Liver (tissue), 6 donors: ENCODE measurements at regions not wholly inside any gene's neighbourhood (a gene's known extent, or its start where the extent isn't known, plus 50 kb on each side); places are given as distances from the start of the nearest gene placed in this dataset.
"Not testable (repeated sequence)": the region's sequence is repeated elsewhere in the genome, so short reads cannot be mapped to it uniquely, and the experiment has no call there.

ENCODE experiments used
- DNase-seq: peaks from one replicate; pipeline ENCODE4 v3.0.0-alpha.2; 2017; ENCODE audit warnings: low spot score
- H3K27ac ChIP-seq, 2 donors: one replicate each; pipeline ENCODE4 v1.7.0; 2013; ENCODE audit warnings: inconsistent platforms in 2 of 2, low read length in 2 of 2, control low read depth in 1 of 2, low read depth in 1 of 2, mild to moderate bottlenecking in 1 of 2
- H3K27me3 ChIP-seq, 4 donors: one replicate each; pipeline versions ENCODE4 v1.6.1 to v1.7.0; 2013; ENCODE audit warnings: low read length in 3 of 4, inconsistent platforms in 1 of 4, mild to moderate bottlenecking in 1 of 4, moderate library complexity in 1 of 4; ENCODE audit not compliant: control insufficient read depth in 4 of 4, insufficient read depth in 4 of 4
- H3K36me3 ChIP-seq, 4 donors: one replicate each; pipeline versions ENCODE4 v1.6.1 to v1.7.0; 2013; ENCODE audit warnings: low read length in 3 of 4, mild to moderate bottlenecking in 3 of 4, low read depth in 1 of 4, moderate library complexity in 1 of 4; ENCODE audit not compliant: control insufficient read depth in 4 of 4, insufficient read depth in 3 of 4
- H3K4me1 ChIP-seq, 4 donors: one replicate each; pipeline versions ENCODE4 v1.6.1 to v1.7.0; 2013; ENCODE audit warnings: low read length in 3 of 4, mild to moderate bottlenecking in 3 of 4, moderate library complexity in 1 of 4; ENCODE audit not compliant: control insufficient read depth in 4 of 4, insufficient read depth in 4 of 4
- H3K4me3 ChIP-seq, 3 donors: one replicate each; pipeline versions ENCODE4 v1.6.1 to v1.7.0; 2013; ENCODE audit warnings: low read length in 3 of 3, control low read depth in 1 of 3, low read depth in 1 of 3, mild to moderate bottlenecking in 1 of 3
- H3K9ac ChIP-seq, 2 donors: one replicate each; pipeline ENCODE4 v1.7.0; 2013; ENCODE audit warnings: low read length in 2 of 2, mild to moderate bottlenecking in 2 of 2, moderate library complexity in 2 of 2, control low read depth in 1 of 2, low read depth in 1 of 2
- H3K9me3 ChIP-seq, 4 donors: one replicate each; pipeline versions ENCODE4 v1.6.1 to v1.7.0; 2013; ENCODE audit warnings: low read length in 3 of 4; ENCODE audit not compliant: control insufficient read depth in 4 of 4
- WGBS: extraction: QIAGEN DNeasy Blood & Tissue Kit; methylation state at CpG from one replicate; pipeline ENCODE4 v1.1.7; 2013; 5-methylcytosine and 5-hydroxymethylcytosine counted together
- donor health status: healthy.
- donor health status: healthy.
- donor health status: healthy.

- H3K27ac ChIP-seq, H3K4me3 ChIP-seq, H3K9me3 ChIP-seq, H3K27me3 ChIP-seq, DNase-seq, H3K4me1 ChIP-seq, H3K9ac ChIP-seq, H3K36me3 ChIP-seq: not testable (repeated sequence)
- WGBS, result 44% methylated on average over 10 of the region's 10 CpGs
Observed at GRCh38 chr22:12541412-12542170, 2986.4 kb upstream of the OR11H1 start.

- not testable (repeated sequence) for H3K27ac ChIP-seq, H3K27me3 ChIP-seq, DNase-seq, H3K4me3 ChIP-seq, H3K9ac ChIP-seq, H3K9me3 ChIP-seq, H3K4me1 ChIP-seq, H3K36me3 ChIP-seq
- WGBS, result 63% methylated on average over 5 of the region's 5 CpGs
Observed at GRCh38 chr22:12553366-12553765, 2974.6 kb upstream of the OR11H1 start.

- not testable (repeated sequence) for DNase-seq, H3K4me3 ChIP-seq, H3K4me1 ChIP-seq, H3K27me3 ChIP-seq, H3K27ac ChIP-seq, H3K36me3 ChIP-seq, H3K9me3 ChIP-seq, H3K9ac ChIP-seq
- 72% methylated on average over 9 of the region's 9 CpGs for WGBS
Observed at GRCh38 chr22:12554648-12555192, 2973.3 kb upstream of the OR11H1 start.

- H3K4me1 ChIP-seq, H3K9ac ChIP-seq, H3K36me3 ChIP-seq, H3K9me3 ChIP-seq, H3K27me3 ChIP-seq, H3K27ac ChIP-seq, H3K4me3 ChIP-seq, DNase-seq: not testable (repeated sequence)
Observed at GRCh38 chr22:12571500-12571899, 2956.5 kb upstream of the OR11H1 start.

GRCh38 chr22:12579655-12580054 lies 2948.3 kb upstream of the OR11H1 start:
- 3% methylated on average over 3 of the region's 3 CpGs for WGBS
- H3K36me3 ChIP-seq, H3K4me3 ChIP-seq, H3K27me3 ChIP-seq, H3K4me1 ChIP-seq, DNase-seq, H3K9me3 ChIP-seq, H3K9ac ChIP-seq, H3K27ac ChIP-seq: not testable (repeated sequence)

- not testable (repeated sequence) for H3K9ac ChIP-seq, H3K36me3 ChIP-seq, H3K27me3 ChIP-seq, H3K4me1 ChIP-seq, H3K27ac ChIP-seq, H3K9me3 ChIP-seq, DNase-seq, H3K4me3 ChIP-seq
- 65% methylated on average over 17 of the region's 17 CpGs for WGBS
Observed at GRCh38 chr22:12584457-12584856, 2943.5 kb upstream of the OR11H1 start.

GRCh38 chr22:12584874-12585273 lies 2943.1 kb upstream of the OR11H1 start:
- H3K4me1 ChIP-seq, H3K36me3 ChIP-seq, H3K9me3 ChIP-seq, H3K9ac ChIP-seq, DNase-seq, H3K4me3 ChIP-seq, H3K27me3 ChIP-seq, H3K27ac ChIP-seq: not testable (repeated sequence)
- 62% methylated on average over 5 of the region's 5 CpGs for WGBS

GRCh38 chr22:12595724-12596123 lies 2932.3 kb upstream of the OR11H1 start:
- 72% methylated on average over 13 of the region's 13 CpGs for WGBS
- H3K4me1 ChIP-seq, H3K4me3 ChIP-seq, H3K27me3 ChIP-seq, DNase-seq, H3K9ac ChIP-seq, H3K9me3 ChIP-seq, H3K36me3 ChIP-seq, H3K27ac ChIP-seq: not testable (repeated sequence)
